ENCODE measurements at regions not wholly inside any gene's neighbourhood (a gene's known extent, or its start where the extent isn't known, plus 50 kb on each side); places are given as distances from the start of the nearest gene placed in this dataset.

GRCh38 chr12:22788913-22789312, 163.9 kb downstream of the ETNK1 start:
- POLR2A ChIA-PET = no interaction called here
- H3K9me3 Mint-ChIP-seq = peaks cover 3% of the 10 kb centered on the region
- H3K27ac Mint-ChIP-seq = no peak overlapping the region

GRCh38 chr12:22792138-22792537, 167.2 kb downstream of the ETNK1 start:
- ChIA-PET POLR2A (no interaction called here), CTCF (no interaction called here)
- H3K27me3 Mint-ChIP-seq = peaks cover 3% of the 10 kb centered on the region
- no peak for DNase-seq
- no peak for ATAC-seq
- H3K36me3 Mint-ChIP-seq (ENCODE audit: low read depth) = no peaks in the 10 kb centered on the region
- no peak overlapping the region for H3K27ac Mint-ChIP-seq
- TF ChIP-seq, protein P1, sequence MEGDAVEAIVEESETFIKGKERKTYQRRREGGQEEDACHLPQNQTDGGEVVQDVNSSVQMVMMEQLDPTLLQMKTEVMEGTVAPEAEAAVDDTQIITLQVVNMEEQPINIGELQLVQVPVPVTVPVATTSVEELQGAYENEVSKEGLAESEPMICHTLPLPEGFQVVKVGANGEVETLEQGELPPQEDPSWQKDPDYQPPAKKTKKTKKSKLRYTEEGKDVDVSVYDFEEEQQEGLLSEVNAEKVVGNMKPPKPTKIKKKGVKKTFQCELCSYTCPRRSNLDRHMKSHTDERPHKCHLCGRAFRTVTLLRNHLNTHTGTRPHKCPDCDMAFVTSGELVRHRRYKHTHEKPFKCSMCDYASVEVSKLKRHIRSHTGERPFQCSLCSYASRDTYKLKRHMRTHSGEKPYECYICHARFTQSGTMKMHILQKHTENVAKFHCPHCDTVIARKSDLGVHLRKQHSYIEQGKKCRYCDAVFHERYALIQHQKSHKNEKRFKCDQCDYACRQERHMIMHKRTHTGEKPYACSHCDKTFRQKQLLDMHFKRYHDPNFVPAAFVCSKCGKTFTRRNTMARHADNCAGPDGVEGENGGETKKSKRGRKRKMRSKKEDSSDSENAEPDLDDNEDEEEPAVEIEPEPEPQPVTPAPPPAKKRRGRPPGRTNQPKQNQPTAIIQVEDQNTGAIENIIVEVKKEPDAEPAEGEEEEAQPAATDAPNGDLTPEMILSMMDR (IDR thresholded peaks at IDR 0.05) = no peak
- H3K9me3 Mint-ChIP-seq = no peaks in the 10 kb centered on the region
- no peak overlapping the region for H3K4me3 Mint-ChIP-seq
- H3K4me1 Mint-ChIP-seq (ENCODE audit: low read depth) = no peaks in the 10 kb centered on the region
- intact Hi-C loops (cut with micrococcal nuclease) = no loop called here

More at GRCh38 chr12:22788913-22789312, 163.9 kb downstream of the ETNK1 start:
- TF ChIP-seq, protein P1 (IDR thresholded peaks at IDR 0.05) = no peak
- Mint-ChIP-seq H3K36me3 (ENCODE audit: low read depth) (no peaks in the 10 kb centered on the region), H3K4me1 (ENCODE audit: low read depth) (no peaks in the 10 kb centered on the region), H3K27me3 (peaks cover 3% of the 10 kb centered on the region), H3K4me3 (no peak overlapping the region)
- CTCF ChIA-PET = no interaction called here
- DNase-seq = no peak
- ATAC-seq = no peak
- intact Hi-C loops (cut with micrococcal nuclease) = no loop called here

DNA sequence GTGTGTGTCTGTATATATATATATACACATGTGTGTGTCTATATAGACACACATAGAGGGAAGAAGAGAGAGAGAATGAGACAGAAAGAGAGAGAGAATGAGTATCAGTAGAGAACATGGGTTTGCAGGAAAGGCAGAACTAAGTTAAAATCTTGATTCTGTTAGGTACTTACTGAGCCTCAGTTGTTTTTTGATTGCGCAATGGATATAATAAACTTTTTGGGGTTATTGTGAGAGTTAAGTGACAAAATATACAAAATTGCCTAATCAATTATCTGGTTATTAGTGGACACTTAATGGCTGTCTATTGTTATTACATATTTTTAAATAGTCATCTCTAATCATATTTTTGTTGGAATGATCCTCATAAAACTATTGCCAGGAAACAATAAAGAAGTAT, 169.0 kb downstream of the ETNK1 start:
- TF ChIP-seq, protein P1 (IDR thresholded peaks at IDR 0.05) = no peak
- intact Hi-C loops (cut with micrococcal nuclease) = no loop called here
- H3K4me3 Mint-ChIP-seq = no peak overlapping the region
- no peak overlapping the region for H3K27ac Mint-ChIP-seq
- no peaks in the 10 kb centered on the region for H3K9me3 Mint-ChIP-seq
- H3K36me3 Mint-ChIP-seq (ENCODE audit: low read depth) = no peaks in the 10 kb centered on the region
- no peaks in the 10 kb centered on the region for H3K4me1 Mint-ChIP-seq (ENCODE audit: low read depth)
- DNase-seq = no peak
- H3K27me3 Mint-ChIP-seq = peaks cover 3% of the 10 kb centered on the region
- CTCF ChIA-PET = no interaction called here
- POLR2A ChIA-PET = no interaction called here
- ATAC-seq = no peak

GRCh38 chr12:22796941-22797630, 172.1 kb downstream of the ETNK1 start:
- CTCF ChIA-PET = no interaction called here
- no peak for ATAC-seq
- H3K27me3 Mint-ChIP-seq = no peaks in the 10 kb centered on the region
- H3K36me3 Mint-ChIP-seq (ENCODE audit: low read depth) = no peaks in the 10 kb centered on the region
- POLR2A ChIA-PET = no interaction called here
- H3K27ac Mint-ChIP-seq = no peak overlapping the region
- no peak for DNase-seq
- no peaks in the 10 kb centered on the region for H3K9me3 Mint-ChIP-seq
- TF ChIP-seq, protein P1 (IDR thresholded peaks at IDR 0.05) = no peak
- H3K4me3 Mint-ChIP-seq = no peak overlapping the region
- intact Hi-C loops (cut with micrococcal nuclease) = no loop called here
- no peaks in the 10 kb centered on the region for H3K4me1 Mint-ChIP-seq (ENCODE audit: low read depth)

DNA sequence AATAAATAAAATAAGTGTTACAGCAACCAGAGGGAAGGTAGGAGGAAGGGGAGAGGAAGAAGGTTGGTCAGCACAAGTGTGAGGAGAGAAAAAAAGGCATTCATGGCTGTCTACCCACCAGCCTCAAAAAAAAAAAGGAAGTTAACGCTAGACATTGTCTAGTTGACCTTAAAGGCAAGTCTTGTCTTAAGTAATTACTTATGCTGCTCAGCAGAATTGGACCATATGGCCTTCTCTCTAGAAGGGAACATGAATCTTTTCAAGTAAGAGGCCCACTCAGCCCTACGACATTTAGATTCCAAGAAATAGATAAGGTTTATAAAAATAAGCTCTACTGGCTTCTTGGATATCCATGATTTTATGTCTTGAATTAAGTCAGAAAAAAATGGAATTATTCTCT, 172.7 kb downstream of the ETNK1 start:
- Mint-ChIP-seq H3K27ac (no peak overlapping the region), H3K27me3 (no peaks in the 10 kb centered on the region), H3K4me3 (no peak overlapping the region), H3K9me3 (no peaks in the 10 kb centered on the region), H3K4me1 (ENCODE audit: low read depth) (no peaks in the 10 kb centered on the region), H3K36me3 (ENCODE audit: low read depth) (no peaks in the 10 kb centered on the region)
- DNase-seq (no peak), ATAC-seq (no peak)
- TF ChIP-seq, protein P1 (IDR thresholded peaks at IDR 0.05) = no peak
- intact Hi-C loops (cut with micrococcal nuclease) = no loop called here
- ChIA-PET CTCF (no interaction called here), POLR2A (no interaction called here)
